NCI-H748 (cell line): ENCODE measurements at regions not wholly inside any gene's neighbourhood (a gene's known extent, or its start where the extent isn't known, plus 50 kb on each side); places are given as distances from the start of the nearest gene placed in this dataset.

ENCODE experiments used
- DNase-seq: peaks from one replicate; lab custom pipeline; 2025; ENCODE audit not compliant: unreplicated experiment; lab: John Stamatoyannopoulos, UW

DNA sequence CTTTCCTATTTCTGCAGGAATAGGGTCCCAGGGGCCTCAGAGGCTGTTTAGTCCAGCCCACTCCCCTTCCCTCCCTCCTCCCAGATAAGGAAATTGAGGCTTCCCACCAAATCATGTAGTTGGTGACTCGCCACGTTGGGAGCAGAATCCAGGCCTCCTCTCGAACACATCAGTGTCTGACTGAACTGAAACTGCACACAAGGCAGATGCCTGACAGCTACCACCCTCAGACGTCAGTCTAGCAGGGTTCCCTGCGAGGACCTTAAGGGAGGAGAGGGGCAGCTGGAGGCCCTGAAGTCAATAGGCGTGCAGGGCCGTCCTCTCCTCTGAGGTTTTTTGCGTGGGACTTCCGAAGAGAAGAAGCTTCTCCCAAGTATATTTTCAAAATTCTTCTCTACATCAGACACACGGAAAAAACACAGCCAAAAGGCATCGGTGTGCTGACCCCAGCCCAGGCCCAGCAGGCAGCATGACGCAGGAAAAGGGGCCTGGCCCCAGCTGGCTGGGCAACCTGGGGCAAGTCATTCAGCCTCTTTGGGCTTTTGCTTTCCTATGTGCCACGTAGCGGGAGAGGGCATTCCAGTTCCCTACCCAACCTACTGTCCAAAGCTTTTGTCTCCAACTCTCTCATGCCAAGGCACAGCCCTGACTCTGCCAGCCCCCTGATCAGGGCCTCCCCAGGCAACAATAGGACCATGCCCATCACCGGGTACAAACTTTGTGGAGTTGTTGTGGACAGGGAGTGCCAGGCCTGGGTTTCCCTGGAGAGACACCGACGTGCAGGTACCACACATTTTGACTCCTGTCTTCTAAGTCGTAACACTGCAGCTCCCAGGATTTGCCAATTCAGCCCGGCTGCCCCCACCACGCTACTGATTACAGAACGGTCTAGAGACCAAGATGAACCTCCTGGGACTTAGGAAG is 283.1 kb downstream of the XXYLT1 start:
- no peak for DNase-seq

GRCh38 chr3:194988495-194989165 is 282.3 kb downstream of the XXYLT1 start:
- no peak for DNase-seq

DNA sequence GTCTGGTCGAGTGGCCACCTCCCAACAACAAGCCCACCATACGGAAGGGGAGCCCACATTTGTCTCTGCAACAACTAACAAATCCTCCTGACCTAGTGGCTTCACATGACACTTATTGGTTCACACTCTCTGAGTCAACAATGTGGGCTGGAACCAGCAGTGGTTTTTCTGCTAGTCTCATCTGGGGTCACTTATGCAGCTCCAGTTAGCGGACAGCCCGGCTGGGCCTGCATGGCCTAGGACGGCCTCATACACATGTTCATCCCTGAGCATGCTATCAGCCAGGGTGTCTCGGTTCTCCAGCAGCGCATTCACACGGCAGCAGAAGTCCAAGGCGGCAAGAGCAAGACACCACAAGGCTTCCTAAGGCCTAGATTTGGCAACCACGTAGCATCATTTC is 281.7 kb downstream of the XXYLT1 start:
- DNase-seq = no peak

- DNase-seq = no peak
Measured at GRCh38 chr3:194990454-194991337, 280.3 kb downstream of the XXYLT1 start.

DNA sequence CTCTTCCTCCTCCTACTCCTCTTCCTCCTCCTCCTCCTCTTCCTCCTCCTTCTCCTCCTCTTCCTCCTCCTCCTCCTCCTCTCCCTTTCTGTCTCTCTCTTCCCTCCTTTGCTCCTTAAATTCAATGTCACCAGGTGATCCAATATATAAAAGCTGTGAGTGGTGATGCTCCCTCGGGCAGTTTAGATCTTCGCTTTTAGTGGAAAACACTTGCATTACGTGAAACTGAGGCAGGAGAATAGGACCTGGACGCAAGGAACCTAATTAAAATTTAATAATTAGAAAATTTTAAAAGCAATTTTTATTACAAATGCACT is 279.7 kb downstream of the XXYLT1 start:
- no peak for DNase-seq

DNA sequence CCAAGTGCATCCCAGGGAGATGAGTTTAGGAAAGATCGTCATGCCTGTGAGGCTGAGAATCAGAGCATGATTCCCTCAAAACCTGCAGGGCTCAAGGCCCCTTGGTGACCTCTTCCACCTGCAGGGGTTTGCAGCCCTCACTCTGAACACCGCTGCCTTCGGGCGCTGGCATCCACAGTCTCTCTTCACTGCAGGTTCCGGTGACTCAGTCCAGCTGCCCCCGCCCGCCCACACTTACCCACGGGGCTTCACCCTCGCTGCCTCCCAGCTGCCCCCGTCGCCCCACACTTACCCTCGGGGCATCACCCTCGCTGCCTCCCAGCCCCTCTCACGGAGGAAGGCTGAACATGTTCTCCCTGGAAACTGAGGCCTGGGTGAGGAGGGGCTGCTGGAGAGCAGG is 277.1 kb downstream of the XXYLT1 start:
- DNase-seq = no peak

DNA sequence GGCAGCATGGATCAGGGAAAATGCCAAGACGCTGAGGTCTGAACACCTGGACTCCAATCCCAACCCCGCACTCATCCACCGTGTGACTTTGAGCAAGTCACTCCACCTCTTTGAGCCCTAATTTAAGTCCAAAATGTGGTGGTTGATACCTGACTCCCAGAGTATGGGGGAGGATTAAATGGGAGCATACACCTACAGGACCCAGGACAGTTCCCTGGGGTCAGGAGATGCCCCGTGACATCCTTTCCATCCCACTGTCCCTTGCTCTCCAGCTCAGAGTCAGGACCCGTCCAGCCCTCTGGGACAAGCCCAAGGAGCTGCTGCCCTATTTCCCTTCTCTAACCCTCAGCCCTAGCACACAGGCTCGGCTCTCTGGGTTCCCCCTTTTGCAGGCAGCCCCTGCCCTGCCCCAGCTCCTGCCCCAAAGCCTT is 276.4 kb downstream of the XXYLT1 start:
- DNase-seq = no peak

GRCh38 chr3:194995334-194995733 is 275.6 kb downstream of the XXYLT1 start:
- DNase-seq = no peak

DNA sequence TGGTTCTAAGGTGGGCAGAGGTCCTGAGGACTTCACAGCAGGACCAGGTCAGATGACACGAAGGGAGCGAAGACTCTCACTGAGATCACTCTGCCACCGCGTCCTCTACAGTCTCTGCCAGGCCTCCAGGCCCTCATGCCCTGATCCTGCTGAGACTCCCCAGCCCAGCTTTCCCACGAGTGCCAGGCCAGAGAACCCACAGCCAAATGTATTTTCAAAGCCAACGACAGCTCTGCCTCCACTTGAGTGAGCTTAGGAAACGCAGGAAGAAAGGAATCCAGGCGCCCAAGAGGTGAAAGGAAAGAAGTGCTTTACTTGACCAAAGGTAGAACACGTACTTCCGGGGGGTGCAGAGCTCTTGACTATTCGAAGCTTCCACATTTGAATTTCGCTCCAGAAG is 275.0 kb downstream of the XXYLT1 start:
- DNase-seq = no peak

DNA sequence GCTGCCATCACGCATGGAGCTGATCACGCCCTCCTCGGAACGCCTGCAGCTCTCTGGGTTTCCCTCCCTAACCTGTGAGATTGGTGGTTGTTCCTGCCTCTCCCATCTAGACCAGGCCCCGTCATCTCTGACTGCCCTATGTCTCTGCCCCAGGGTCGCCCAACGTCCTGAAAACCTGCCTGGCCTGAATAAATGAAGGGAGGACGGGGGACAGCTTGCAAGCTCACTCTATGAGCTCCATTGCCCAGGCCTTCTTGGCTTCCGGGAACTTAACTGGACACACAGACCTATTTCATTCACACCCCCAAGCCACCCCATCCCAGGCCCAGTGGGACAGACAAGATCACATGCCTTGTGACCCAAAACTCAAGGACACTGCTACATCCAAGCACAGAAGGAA is 274.2 kb downstream of the XXYLT1 start:
- no peak for DNase-seq

DNA sequence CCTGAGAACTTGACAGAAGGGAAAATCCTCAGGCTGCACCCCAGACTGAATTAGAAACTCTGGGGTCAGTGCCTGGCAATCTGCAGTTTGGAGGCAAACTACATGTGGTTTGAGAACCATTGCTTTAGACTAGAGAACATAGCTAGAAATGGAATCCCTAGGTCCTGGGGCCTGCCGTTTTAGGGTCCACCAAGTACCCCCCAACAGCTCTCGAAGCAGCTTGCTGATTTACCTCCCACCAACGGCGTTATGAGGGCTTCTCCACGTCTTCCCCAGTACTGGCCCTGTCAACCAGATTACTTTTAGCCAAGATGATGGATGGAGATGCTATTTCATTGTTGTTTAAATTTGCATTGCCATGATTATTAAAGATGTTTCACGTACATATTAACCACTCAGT is 272.5 kb downstream of the XXYLT1 start:
- DNase-seq = no peak

GRCh38 chr3:194998948-194999347 is 272.0 kb downstream of the XXYLT1 start:
- DNase-seq = no peak

DNA sequence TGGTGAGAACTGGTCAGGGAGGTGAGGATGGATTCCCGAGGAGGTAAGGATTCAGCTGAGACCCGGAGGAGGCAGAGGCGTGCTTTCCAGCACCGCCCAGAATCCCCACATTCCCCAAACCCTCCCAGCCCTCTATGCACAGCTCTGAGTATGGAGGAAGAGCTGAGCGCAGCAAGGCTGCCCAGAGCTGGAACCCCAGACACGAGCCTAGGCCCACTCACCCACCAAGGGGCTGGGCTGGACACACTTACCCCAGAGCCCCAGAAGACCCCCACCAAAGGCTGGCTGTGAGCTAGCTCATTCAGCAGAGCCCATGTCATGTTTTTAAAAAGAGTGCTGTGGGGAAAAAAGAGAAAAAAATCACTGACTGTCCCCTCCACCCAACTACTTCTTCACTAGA is 271.5 kb downstream of the XXYLT1 start:
- no peak for DNase-seq

GRCh38 chr3:195001261-195001660 is 269.7 kb downstream of the XXYLT1 start:
- no peak for DNase-seq

DNA sequence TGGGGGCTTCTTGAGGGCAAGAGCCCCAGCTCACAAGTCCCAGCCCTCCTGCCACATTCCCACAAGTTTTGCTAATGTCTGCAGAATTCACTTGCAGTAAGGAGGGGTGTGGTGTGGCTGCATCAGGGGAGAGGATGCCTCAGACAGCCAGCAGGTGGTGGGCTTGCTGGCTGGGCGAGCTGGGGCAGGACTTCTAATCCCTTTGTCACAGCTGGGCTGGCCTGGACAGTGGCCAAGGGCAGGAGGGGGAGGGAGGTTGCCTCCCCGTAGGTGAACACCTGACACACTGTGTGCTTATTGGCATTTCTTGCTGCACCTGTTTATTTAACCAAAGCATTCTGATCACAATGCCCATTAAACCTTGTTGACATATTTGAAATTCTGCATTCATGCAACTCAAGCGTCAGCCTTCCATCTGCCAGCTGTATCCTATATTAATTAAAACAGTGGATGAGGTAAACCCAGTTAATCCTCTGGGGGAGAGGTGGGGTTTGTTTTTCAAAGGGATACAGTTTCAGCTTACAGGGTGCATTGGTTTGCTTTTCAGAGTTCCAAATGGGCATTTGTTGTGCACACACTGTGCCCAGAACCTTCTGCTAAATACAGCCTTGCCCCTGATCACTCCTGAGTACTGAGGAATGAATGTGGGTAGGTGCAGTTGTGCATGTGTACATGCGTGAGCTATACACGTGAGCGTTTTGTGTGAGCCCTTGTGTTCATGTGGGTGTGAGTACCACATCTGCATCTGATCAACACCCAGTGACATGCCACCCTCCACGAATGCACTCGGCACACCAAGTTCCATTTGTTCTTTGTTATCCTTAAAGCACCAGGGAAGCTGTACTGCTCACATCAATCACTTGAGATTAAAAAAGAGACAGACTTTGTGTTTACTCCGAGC is 268.7 kb downstream of the XXYLT1 start:
- peak; percentile 98 for DNase-seq

DNA sequence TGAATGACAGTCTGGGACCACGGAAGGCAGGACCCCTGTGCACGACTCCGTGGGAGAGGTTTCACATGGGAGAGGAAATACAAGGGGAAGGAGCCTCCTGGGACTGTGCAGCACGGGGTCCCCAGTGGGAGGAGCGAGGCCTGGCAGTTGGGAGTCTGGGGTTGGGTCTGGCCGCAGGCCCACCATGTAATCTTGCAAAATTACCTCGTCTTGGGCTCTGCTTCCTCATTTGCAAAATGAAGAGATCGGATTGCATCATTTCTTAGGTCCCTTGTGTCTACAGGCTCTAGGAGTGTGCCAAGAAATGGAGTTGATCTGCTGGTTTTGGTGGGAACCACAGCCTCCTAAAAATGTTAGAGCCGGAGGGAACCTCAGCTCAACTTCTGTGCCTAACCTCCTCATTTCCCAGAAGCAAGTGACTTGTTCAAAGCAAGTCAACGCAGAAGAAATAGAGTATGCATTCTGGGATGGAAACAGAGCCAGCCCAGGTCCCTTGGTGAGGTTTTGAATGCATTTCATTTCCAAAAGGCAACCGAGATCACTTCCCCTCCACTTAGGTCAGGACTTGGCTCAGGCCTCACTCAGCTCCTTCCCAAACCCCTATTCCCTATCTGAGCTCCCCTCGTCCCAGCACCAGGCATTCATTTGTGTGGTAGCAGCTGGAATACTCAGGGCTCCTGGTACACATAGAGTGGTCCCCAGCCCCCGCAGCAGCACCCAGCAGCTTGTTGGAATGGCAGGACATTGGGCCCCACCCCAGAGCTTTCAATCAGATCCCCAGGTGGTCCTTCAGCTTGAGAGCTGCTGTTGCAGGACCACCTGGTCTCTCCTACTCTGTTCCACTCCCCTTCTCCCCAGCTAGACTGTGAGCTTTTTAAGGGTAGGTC is 267.7 kb downstream of the XXYLT1 start:
- DNase-seq = no peak

- no peak for DNase-seq
Measured at GRCh38 chr3:195003893-195004289, 267.1 kb downstream of the XXYLT1 start.

DNA sequence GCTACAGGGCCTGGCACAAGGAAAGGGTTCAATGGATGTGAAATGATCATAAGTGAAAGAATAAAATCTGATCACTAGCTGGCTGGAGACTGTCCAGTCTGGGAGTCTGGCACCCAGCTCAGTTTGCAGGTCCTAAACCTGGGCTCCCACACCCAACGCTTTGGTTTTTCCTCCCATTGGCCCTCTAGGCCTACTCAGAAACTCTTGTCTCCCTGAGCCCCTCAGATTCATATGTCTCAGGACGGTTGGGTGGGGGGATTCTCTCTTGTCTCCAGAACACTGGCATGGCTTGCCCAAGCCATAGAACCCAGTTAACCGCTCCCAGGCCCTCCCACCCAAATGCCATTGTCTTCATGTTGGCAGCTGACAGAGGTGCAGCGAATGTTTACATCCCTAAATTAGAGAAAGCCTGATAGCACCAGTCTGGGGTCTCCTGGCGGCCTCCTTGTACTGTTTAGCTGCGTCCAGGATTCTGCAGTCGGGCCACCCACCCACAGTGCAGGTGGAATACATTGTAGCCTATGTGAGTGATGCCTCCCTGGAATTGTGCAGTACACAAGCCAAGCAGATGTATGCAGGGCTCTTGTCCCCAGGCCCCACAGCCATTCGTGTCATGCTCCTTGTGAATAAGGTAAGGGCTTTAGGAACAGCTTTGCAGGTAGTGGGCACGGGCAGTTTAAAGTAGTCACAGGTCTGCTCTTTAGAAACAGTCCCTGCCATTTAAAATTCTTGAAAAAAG is 266.3 kb downstream of the XXYLT1 start:
- no peak for DNase-seq

DNA sequence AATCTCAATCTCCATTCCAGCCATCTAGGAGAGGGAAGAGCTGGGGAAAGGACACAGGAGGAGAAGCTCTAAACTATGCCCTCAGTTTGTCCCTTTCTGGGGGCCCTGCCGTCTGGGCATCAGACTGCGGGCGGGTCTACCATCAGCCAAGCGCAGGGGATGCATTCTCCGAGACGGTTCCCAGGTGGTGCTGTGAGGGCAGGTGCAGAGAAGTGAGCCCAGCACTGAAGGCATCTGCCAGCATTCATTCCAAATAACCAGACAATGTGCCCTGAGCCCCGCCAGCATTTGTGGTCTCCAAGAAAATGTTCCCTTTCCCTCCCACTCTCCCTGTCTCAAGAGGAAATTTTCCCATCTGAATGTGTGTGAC is 265.7 kb downstream of the XXYLT1 start:
- DNase-seq = no peak
